ENCODE measurements at regions not wholly inside any gene's neighbourhood (a gene's known extent, or its start where the extent isn't known, plus 50 kb on each side); places are given as distances from the start of the nearest gene placed in this dataset.

- H2AK5ac ChIP-seq (ENCODE audit: low read depth, low read length), result no peak overlapping the region
- H3K4me2 ChIP-seq (ENCODE audit: low read depth, low read length), result no peak overlapping the region
- H3K14ac ChIP-seq (replicated peaks; ENCODE audit: low read depth, low read length), result no peak overlapping the region
- H2BK120ac ChIP-seq (ENCODE audit: low read depth, low read length), result no peak overlapping the region
- BruUV-seq (replicated peaks), result no TSS peak
- peaks cover 7% of the 10 kb centered on the region for H3K27me3 ChIP-seq (ENCODE audit: control insufficient read depth, insufficient read depth, low read length)
- dilution Hi-C loops (cut with HindIII; ENCODE audit: low sequenced_read_pairs, unreplicated experiment), result no loop called here
- ChIA-PET POLR2A (ENCODE audit: unreplicated experiment) (no interaction called here), CTCF (no interaction called here)
- no peak overlapping the region for H3K4me3 ChIP-seq (ENCODE audit: insufficient read depth, low read depth, low read length)
- H2AK9ac ChIP-seq (replicated peaks; ENCODE audit: low read depth, low read length, poor library complexity), result no peak overlapping the region
- no peak overlapping the region for H4K5ac ChIP-seq (ENCODE audit: low read depth, low read length)
- no peak overlapping the region for H3K23ac ChIP-seq (ENCODE audit: low read depth, low read length)
- DNase-seq, result no peak
- intact Hi-C loops (cut with micrococcal nuclease), result no loop called here
- no CpG with 5 or more reads among the region's 7 CpGs for WGBS, 2 experiments (ENCODE audit: extremely low coverage in 2 of 2, insufficient read length in 1 of 2)
- ATAC-seq (ENCODE audit: low read depth), result no peak
- no peak overlapping the region for H2BK5ac ChIP-seq (ENCODE audit: low read depth, low read length, poor library complexity, severe bottlenecking)
- no peak overlapping the region for H3K4ac ChIP-seq (ENCODE audit: low read depth, low read length)
- H3K9ac ChIP-seq (ENCODE audit: low read depth, low read length), result no peak overlapping the region
- H2BK20ac ChIP-seq (ENCODE audit: low read depth, low read length), result no peak overlapping the region
- no peaks in the 10 kb centered on the region for H3K9me3 ChIP-seq (ENCODE audit: control insufficient read depth, insufficient read depth, low read length)
- no peak overlapping the region for H3K18ac ChIP-seq (ENCODE audit: low read depth, low read length)
- H2AFZ ChIP-seq (replicated peaks; ENCODE audit: low read length, poor library complexity), result no peak overlapping the region
- H3K79me1 ChIP-seq (ENCODE audit: low read depth in 1 of 2, low read length in 2 of 2), result no peaks in the 10 kb centered on the region
- H2BK15ac ChIP-seq (ENCODE audit: low read depth, low read length), result no peak overlapping the region; the same call in 2 of the 3 replicates
- no peak overlapping the region for H4K8ac ChIP-seq (ENCODE audit: low read depth in 2 of 2, low read length in 2 of 2)
- in situ Hi-C loops (cut with MboI; ENCODE audit: low sequenced_read_pairs), result no loop called here
- TF ChIP-seq SMC3 (IDR thresholded peaks at IDR 0.05; ENCODE audit: low read depth, low read length) (no peak), MAZ (IDR thresholded peaks at IDR 0.05; ENCODE audit: borderline replicate concordance, low read depth, low read length) (no peak)
- no peaks in the 10 kb centered on the region for H3K36me3 ChIP-seq (ENCODE audit: control insufficient read depth, insufficient read depth, low read length)
- peaks cover 18% of the 10 kb centered on the region for H3K4me1 ChIP-seq (ENCODE audit: control insufficient read depth, insufficient read depth, low read length)
- no peaks in the 10 kb centered on the region for H4K20me1 ChIP-seq (ENCODE audit: insufficient read depth, low read length)
- peaks cover 5% of the 10 kb centered on the region; the same call in 1 of the 2 replicates for H3K9me1 ChIP-seq (ENCODE audit: insufficient read depth, low read length)
- H3K56ac ChIP-seq (ENCODE audit: extremely low read depth, insufficient read depth, low read length), result no peak overlapping the region
- no peak overlapping the region for H4K91ac ChIP-seq (ENCODE audit: insufficient read depth, low read depth, low read length)
- H3K27ac ChIP-seq (ENCODE audit: insufficient read depth, low read length), result no peak overlapping the region
Measured at GRCh38 chrX:68928401-68928800, 99.6 kb downstream of the EFNB1 start.

Data from IMR-90 (cell line).